IMR-90 (cell line): ENCODE measurements at regions not wholly inside any gene's neighbourhood (a gene's known extent, or its start where the extent isn't known, plus 50 kb on each side); places are given as distances from the start of the nearest gene placed in this dataset.

Experiments
- ATAC-seq: fragments of 200-7000 bp; cut with Tn5 transposase; 2 replicates; pipeline ENCODE4 v1.9.1; 2020; ENCODE audit warnings: low read depth, mild to moderate bottlenecking, moderate library complexity
- BruUV-seq: library from RNA; stranded (reverse); fragments of 400-500 nt; replicated peaks from 2 replicates; lab custom pipeline; 2021; lab: Mats Ljungman, UMichigan
- CTCF ChIA-PET: fragments of 300-600 bp; formaldehyde crosslinking; extraction: SDS; loops from one replicate; lab custom pipeline; 2021; ENCODE audit warnings: antibody characterized with exemption; lab: Yijun Ruan, JAX
- POLR2A ChIA-PET: fragments of 300-600 bp; sonication (Branson Sonifier 250); formaldehyde crosslinking; loops from one replicate; lab custom pipeline; 2022; ENCODE audit warnings: antibody characterized with exemption; ENCODE audit not compliant: unreplicated experiment; lab: Charles Lee
- DNase-seq: peaks from one replicate; pipeline ENCODE4 v3.0.0; 2013
- H2AFZ ChIP-seq: replicated peaks from 2 replicates; pipeline ENCODE3; 2013; ENCODE audit warnings: low read length, mild to moderate bottlenecking; ENCODE audit not compliant: poor library complexity
- H2AK5ac ChIP-seq: 2 replicates; pipeline ENCODE4 v1.6.1; 2013; ENCODE audit warnings: low read depth, low read length, inconsistent platforms
- H2AK9ac ChIP-seq: replicated peaks from 2 replicates; pipeline ENCODE3; 2013; ENCODE audit warnings: mild to moderate bottlenecking, low read depth, low read length, moderate library complexity; ENCODE audit not compliant: poor library complexity
- H2BK120ac ChIP-seq: 2 replicates; pipeline ENCODE4 v1.6.1; 2013; ENCODE audit warnings: low read depth, low read length, inconsistent platforms
- H2BK15ac ChIP-seq: 3 replicates; pipeline ENCODE4 v1.6.1; 2013; ENCODE audit warnings: low read depth, low read length, inconsistent platforms
- H2BK20ac ChIP-seq: 2 replicates; pipeline ENCODE4 v1.6.1; 2013; ENCODE audit warnings: low read depth, mild to moderate bottlenecking, inconsistent platforms, low read length, moderate library complexity
- H2BK5ac ChIP-seq: 2 replicates; pipeline ENCODE4 v1.6.1; 2013; ENCODE audit warnings: mild to moderate bottlenecking, low read depth, low read length, inconsistent platforms; ENCODE audit not compliant: poor library complexity, severe bottlenecking
- H3K14ac ChIP-seq: replicated peaks from 2 replicates; pipeline ENCODE4 v1.6.1; 2013; ENCODE audit warnings: low read depth, low read length, inconsistent platforms
- H3K18ac ChIP-seq: 2 replicates; pipeline ENCODE4 v1.6.1; 2013; ENCODE audit warnings: low read depth, low read length, control low read depth
- H3K23ac ChIP-seq: 2 replicates; pipeline ENCODE4 v1.6.1; 2013; ENCODE audit warnings: low read depth, low read length, inconsistent platforms
- H3K27ac ChIP-seq: 2 replicates; pipeline ENCODE4 v1.5.1; 2013; ENCODE audit warnings: mild to moderate bottlenecking, control low read depth, low read length; ENCODE audit not compliant: insufficient read depth
- H3K27me3 ChIP-seq: 2 replicates; pipeline ENCODE4 v1.6.1; 2013; ENCODE audit warnings: low read length; ENCODE audit not compliant: control insufficient read depth, insufficient read depth
- H3K36me3 ChIP-seq: 2 replicates; pipeline ENCODE4 v1.6.1; 2013; ENCODE audit warnings: low read length, mixed read lengths; ENCODE audit not compliant: control insufficient read depth, insufficient read depth
- H3K4ac ChIP-seq: 2 replicates; pipeline ENCODE4 v1.6.1; 2013; ENCODE audit warnings: low read depth, low read length, inconsistent platforms
- H3K4me1 ChIP-seq: 2 replicates; pipeline ENCODE4 v1.6.1; 2013; ENCODE audit warnings: low read length, mixed read lengths; ENCODE audit not compliant: control insufficient read depth, insufficient read depth
- H3K4me2 ChIP-seq: 2 replicates; pipeline ENCODE4 v1.6.1; 2013; ENCODE audit warnings: low read depth, mild to moderate bottlenecking, control low read depth, low read length, moderate library complexity
- H3K4me3 ChIP-seq: 2 replicates; pipeline ENCODE4 v1.5.1; 2013; ENCODE audit warnings: low read depth, mild to moderate bottlenecking, control low read depth, low read length, moderate library complexity; ENCODE audit not compliant: insufficient read depth
- H3K56ac ChIP-seq: 2 replicates; pipeline ENCODE4 v1.6.1; 2013; ENCODE audit warnings: low read length, inconsistent platforms; ENCODE audit not compliant: insufficient read depth; ENCODE audit errors: extremely low read depth
- H3K79me1 ChIP-seq, 2 experiments: 2 replicates each; pipeline ENCODE4 v1.6.1; 2013; ENCODE audit warnings: low read length in 2 of 2, inconsistent platforms in 1 of 2, low read depth in 1 of 2
- H3K9ac ChIP-seq: 2 replicates; pipeline ENCODE4 v1.6.1; 2013; ENCODE audit warnings: low read depth, low read length, control low read depth
- H3K9me1 ChIP-seq: 2 replicates; pipeline ENCODE4 v1.6.1; 2013; ENCODE audit warnings: low read length, inconsistent platforms; ENCODE audit not compliant: insufficient read depth
- H3K9me3 ChIP-seq: 2 replicates; pipeline ENCODE4 v1.6.1; 2013; ENCODE audit warnings: low read length; ENCODE audit not compliant: control insufficient read depth, insufficient read depth
- H4K20me1 ChIP-seq: 2 replicates; pipeline ENCODE4 v1.6.1; 2013; ENCODE audit warnings: low read length, inconsistent platforms; ENCODE audit not compliant: insufficient read depth
- H4K5ac ChIP-seq: 2 replicates; pipeline ENCODE4 v1.6.1; 2013; ENCODE audit warnings: mild to moderate bottlenecking, low read depth, low read length, control low read depth
- H4K8ac ChIP-seq, 2 experiments: 2 replicates each; pipeline ENCODE4 v1.6.1; 2013; ENCODE audit warnings: low read depth in 2 of 2, low read length in 2 of 2, control low read depth in 1 of 2, inconsistent platforms in 1 of 2
- H4K91ac ChIP-seq: 2 replicates; pipeline ENCODE4 v1.6.1; 2013; ENCODE audit warnings: low read depth, low read length, inconsistent platforms; ENCODE audit not compliant: insufficient read depth
- BHLHE40 ChIP-seq: fragments of 150-350 bp; IDR thresholded peaks from 2 replicates; pipeline ENCODE4 v1.6.1; 2016; ENCODE audit warnings: mild to moderate bottlenecking, low read depth, low read length
- NFE2L2 ChIP-seq: fragments of 150-350 bp; IDR thresholded peaks from 2 replicates; pipeline ENCODE4 v1.6.1; 2016; ENCODE audit warnings: low read depth, mild to moderate bottlenecking, low read length
- RFX5 ChIP-seq: IDR thresholded peaks from 2 replicates; pipeline ENCODE4 v1.8.0; 2012; ENCODE audit warnings: low read depth, mild to moderate bottlenecking, low read length, moderate library complexity
- WGBS, 2 experiments: methylation state at CpG; one replicate each; pipeline versions ENCODE4 v1.1.5 to v1.1.7; 2013; ENCODE audit warnings: missing lambda C conversion rate in 2 of 2; ENCODE audit not compliant: insufficient read length in 1 of 2; ENCODE audit errors: extremely low coverage in 2 of 2; 5-methylcytosine and 5-hydroxymethylcytosine counted together
- dilution Hi-C: fragments of 300-500 bp; cut with HindIII; formaldehyde crosslinking; loops from one replicate; pipeline ENCODE4 v1.14.3; 2018; ENCODE audit warnings: low sequenced_read_pairs; ENCODE audit not compliant: unreplicated experiment
- in situ Hi-C: fragments of 300-500 bp; cut with MboI; formaldehyde crosslinking; loops from 3 replicates; pipeline ENCODE4 v1.14.3; 2019; ENCODE audit warnings: low sequenced_read_pairs, inconsistent platforms, mixed read lengths
- intact Hi-C: fragments of 100-400 bp; cut with micrococcal nuclease; formaldehyde crosslinking; loops from 2 replicates; pipeline ENCODE4 v1.10.0; 2022
- TF ChIP-seq, protein P1 (sequence below): fragments of 150-350 bp; IDR thresholded peaks from 2 replicates; pipeline ENCODE4 v1.6.1; 2017; ENCODE audit warnings: mild to moderate bottlenecking, antibody characterized with exemption, low read length, low read depth

DNA sequence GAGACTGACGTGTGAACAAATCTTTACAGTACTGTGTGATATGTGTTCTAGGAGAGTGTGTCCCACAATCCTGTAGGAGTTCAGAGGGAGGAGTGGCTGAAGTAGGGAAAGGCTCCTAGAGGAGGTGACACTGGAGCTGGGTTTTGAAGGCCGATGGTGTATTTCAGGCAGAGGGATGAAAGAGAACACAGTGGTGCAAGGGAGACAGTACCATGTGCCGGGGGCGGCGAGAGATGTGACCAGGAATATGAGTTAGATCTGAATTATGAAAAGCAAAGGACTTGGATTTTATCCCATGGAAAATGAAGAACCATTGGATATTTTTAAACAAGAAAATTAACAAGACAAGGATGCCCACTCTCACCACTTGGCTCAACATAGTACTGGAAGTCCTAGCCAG, 77.0 kb upstream of the ESRRB start:
- TF ChIP-seq RFX5 (no peak), BHLHE40 (no peak), NFE2L2 (no peak)
- TF ChIP-seq, protein P1, sequence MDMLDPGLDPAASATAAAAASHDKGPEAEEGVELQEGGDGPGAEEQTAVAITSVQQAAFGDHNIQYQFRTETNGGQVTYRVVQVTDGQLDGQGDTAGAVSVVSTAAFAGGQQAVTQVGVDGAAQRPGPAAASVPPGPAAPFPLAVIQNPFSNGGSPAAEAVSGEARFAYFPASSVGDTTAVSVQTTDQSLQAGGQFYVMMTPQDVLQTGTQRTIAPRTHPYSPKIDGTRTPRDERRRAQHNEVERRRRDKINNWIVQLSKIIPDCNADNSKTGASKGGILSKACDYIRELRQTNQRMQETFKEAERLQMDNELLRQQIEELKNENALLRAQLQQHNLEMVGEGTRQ, result no peak
- H3K79me1 ChIP-seq, result no peaks in the 10 kb centered on the region
- no CpG with 5 or more reads among the region's 5 CpGs for WGBS, 2 experiments
- H2BK15ac ChIP-seq, result no peak overlapping the region
- peaks cover 2% of the 10 kb centered on the region; the same call in 1 of the 2 replicates for H3K27me3 ChIP-seq
- DNase-seq (no peak), ATAC-seq (no peak)
- H3K23ac ChIP-seq, result no peak overlapping the region
- no peak overlapping the region for H4K8ac ChIP-seq
- dilution Hi-C loops, result no loop called here
- no peak overlapping the region for H4K5ac ChIP-seq
- intact Hi-C loops, result no loop called here
- no peaks in the 10 kb centered on the region for H3K4me1 ChIP-seq
- no peak overlapping the region for H3K27ac ChIP-seq
- H2AK9ac ChIP-seq, result no peak overlapping the region
- H3K4me3 ChIP-seq, result no peak overlapping the region
- H3K9me3 ChIP-seq, result no peaks in the 10 kb centered on the region
- ChIA-PET CTCF (no interaction called here), POLR2A (no interaction called here)
- no peak overlapping the region for H4K91ac ChIP-seq
- no peak overlapping the region for H3K4ac ChIP-seq
- no TSS peak for BruUV-seq
- no peak overlapping the region for H2BK120ac ChIP-seq
- H2AK5ac ChIP-seq, result no peak overlapping the region
- no peaks in the 10 kb centered on the region for H3K36me3 ChIP-seq
- H2BK20ac ChIP-seq, result no peak overlapping the region
- no peak overlapping the region for H3K18ac ChIP-seq
- H3K56ac ChIP-seq, result no peak overlapping the region
- H3K14ac ChIP-seq, result no peak overlapping the region
- H2AFZ ChIP-seq, result no peak overlapping the region
- no peak overlapping the region for H3K4me2 ChIP-seq
- H4K20me1 ChIP-seq, result no peaks in the 10 kb centered on the region
- H2BK5ac ChIP-seq, result no peak overlapping the region
- in situ Hi-C loops, result no loop called here
- no peak overlapping the region for H3K9ac ChIP-seq
- no peaks in the 10 kb centered on the region for H3K9me1 ChIP-seq
